Stimulated activated CD4-positive, alpha-beta T cell treated with anti-CD3 and anti-CD28 coated beads, Interleukin-15, amount 100 ng/mL, for 48 hours (primary cell): ENCODE measurements at regions not wholly inside any gene's neighbourhood (a gene's known extent, or its start where the extent isn't known, plus 50 kb on each side); places are given as distances from the start of the nearest gene placed in this dataset.

Experiments used
- DNase-seq, 2 donors: peaks; one replicate each; pipeline ENCODE4 v3.0.0-alpha.2; 2020; ENCODE audit warnings: low read depth in 2 of 2

DNA sequence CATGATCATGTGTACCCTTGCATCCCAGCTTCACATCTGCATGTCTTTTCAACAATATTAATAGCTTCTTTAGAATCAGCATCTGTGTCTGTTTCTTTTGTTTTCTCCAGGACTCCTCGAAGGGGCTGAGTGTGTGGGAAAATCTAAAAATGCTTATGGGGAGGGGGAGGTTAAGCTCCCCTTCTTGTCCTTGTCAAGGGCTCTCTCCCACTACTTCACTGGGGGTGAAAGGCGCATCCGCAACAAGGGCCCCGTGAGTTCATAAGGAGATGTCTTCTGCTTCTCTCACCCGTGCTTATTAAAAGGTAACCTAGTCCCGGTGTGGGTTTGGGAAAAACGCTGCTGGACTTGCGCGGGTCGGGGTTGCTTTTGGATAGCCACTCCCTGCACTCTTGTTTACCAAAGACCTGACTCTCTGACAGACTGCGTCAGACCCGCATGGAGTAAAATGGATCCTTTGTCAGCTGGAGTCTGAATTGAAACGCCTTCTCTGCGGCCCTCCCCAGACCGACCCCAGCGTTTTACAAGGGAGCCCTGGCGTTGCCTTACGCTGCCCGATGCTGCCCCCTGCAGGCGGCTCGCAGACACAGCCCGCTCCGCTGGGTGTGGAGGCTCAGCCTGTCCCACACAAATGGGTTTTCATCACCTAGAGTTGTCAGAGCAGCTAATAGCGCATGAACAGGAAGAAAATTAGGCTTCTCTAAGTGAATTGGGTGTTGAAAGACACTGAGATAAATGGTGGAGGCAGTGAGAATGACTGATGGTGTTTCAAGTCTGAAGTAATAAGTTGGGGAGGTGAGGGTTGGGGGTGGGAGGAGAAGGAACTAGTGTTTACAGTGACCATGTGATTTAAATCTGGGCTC, 53.8 kb downstream of the IER5 start:
- DNase-seq, result peak; percentile 81 to 90

DNA sequence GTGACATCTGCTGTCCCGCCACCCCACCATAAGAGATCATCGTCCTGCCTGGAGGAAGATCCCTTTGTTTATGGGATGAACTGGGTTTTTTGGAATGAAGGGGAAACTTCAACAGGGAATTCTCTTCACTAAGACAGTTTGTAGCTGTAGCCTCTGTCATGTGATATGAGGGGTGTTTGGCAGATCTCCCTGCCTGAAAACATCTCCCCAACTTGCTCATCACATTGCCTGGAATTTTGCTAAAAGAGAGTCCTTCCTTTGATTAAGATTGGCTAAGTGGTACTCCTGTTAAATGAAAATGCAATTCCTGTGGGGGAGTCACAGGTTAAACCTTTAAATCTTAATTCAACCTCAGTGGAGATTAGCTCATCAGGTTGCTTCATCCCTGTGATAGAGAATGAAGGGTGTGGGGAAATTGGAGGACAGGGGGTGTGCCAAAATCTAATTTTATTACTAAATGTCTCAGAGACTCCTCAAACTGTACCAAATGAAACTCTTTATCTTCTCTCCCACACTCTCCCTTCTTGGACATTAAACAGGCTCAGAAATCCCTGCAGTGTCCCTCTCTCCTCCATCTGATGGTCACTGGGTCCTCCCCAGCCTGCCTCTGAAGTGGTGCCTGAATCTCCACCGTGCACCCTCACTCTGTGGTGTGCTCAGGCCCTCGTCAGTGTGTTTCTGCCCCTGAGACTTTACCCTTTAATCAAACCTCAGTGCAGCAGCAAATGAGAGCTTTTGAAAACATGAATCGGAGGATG, 54.8 kb downstream of the IER5 start:
- DNase-seq, result no peak

DNA sequence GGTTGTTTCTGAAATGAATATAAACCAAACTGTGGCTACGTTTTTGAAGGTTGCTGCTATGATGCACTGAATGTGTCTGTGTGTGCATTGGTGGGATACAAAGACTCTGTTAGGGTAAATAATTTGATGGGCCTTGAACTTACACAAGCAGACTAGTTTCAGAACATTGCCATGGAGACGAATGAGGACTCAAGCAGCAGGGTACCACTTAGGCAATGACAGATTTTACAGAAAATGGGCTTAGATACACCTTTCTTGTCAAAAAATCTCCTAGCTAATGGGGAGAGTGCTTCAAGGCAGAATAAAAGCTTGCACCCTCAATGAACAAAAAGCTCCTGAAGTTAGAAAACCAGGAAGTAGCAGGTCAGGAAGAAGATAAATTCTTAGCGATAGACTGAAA, 55.7 kb downstream of the IER5 start:
- DNase-seq, result no peak

DNA sequence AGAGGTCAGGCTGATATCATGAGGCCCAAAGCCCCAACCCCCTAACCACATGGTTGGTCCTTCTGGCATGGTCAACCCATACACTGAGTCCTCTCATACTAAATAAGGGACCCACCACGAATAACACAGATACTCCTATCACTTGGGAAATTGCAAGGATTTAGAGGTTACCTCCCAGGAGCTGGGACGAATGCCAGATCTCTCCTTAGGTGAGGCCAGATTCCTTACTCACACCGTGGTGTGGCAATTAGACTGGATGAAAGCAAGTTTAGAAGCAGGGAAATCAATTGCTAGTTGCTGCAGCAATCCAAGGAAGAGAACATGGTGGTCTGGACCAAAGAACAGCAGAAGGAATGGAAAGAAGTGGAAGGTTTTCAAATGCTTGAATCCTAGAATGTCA, 60.1 kb downstream of the IER5 start:
- DNase-seq, result no peak

DNA sequence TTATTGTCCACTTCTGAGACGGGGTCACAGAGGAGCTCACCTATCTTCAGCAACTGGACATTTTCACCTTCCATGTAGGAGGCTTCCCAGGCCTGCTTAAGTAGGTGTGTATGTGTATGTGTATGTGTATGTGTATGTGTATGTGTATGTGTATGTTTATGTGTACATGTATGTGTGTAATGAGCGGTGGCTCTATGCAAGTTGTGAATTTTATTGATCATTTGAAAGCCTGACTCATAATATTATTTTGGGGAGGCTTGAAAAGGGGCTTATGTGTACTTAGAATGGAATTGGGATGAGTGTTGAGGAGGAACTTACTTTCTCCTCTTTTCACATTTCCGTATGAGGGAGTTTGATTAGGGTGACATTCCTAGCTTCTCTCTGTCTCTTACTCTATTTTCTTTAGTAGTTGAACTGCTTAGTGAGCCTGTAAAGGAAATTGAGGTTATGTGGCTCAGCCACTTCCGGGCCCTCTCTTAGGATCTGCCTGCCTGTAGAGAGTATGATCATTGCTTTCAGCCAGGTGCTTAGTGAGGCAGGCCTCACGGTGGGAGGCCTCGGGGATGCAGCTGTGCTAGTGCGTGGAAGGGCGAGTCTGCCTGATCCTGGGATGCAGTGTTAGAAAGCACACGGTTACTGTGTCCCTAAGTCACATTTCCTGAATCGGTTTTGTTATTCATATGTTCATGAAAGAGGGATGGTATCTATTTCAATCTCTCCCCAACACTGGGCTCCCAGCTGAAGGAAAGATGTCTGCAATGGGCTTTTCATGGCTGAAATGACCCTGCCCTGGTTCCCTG, 61.0 kb downstream of the IER5 start:
- DNase-seq, result peak; percentile 47 to 51

DNA sequence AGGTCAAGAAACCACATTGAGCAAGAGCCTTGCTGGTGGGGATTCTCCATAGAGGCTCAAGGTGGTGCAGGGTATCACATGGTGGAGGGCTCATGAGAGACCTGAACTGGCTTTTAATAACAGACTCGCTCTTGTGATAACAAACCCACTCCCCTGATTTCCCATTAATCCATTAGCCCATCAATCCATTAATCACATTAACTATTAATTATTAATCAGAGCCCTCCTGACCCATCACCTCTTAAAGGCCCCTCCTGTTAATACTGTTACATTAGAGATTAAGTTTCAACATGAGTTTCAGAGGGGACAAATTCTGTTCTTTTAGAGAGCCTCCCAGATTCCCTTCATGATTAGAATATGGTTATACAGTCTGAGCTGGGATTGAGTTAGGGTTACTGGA, 61.8 kb downstream of the IER5 start:
- DNase-seq, result no peak

DNA sequence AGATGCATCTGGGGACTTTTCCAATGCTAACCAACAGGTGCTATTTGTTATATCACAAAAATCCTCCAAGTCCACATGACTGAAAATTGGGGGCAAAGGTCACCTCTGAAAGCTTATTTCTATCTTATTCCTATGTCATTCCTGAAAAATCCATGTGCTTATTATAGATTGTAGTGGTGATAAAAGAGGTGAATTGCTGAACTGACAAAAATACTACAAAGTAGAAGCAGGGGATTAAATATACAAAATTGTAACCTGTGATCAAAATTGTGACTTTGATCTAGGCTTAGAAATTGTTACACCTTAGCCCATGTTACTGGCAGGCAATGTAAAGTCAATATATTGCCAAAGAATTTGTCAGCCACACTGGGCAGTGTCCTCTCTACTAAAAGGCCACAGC, 62.3 kb downstream of the IER5 start:
- DNase-seq, result no peak

DNA sequence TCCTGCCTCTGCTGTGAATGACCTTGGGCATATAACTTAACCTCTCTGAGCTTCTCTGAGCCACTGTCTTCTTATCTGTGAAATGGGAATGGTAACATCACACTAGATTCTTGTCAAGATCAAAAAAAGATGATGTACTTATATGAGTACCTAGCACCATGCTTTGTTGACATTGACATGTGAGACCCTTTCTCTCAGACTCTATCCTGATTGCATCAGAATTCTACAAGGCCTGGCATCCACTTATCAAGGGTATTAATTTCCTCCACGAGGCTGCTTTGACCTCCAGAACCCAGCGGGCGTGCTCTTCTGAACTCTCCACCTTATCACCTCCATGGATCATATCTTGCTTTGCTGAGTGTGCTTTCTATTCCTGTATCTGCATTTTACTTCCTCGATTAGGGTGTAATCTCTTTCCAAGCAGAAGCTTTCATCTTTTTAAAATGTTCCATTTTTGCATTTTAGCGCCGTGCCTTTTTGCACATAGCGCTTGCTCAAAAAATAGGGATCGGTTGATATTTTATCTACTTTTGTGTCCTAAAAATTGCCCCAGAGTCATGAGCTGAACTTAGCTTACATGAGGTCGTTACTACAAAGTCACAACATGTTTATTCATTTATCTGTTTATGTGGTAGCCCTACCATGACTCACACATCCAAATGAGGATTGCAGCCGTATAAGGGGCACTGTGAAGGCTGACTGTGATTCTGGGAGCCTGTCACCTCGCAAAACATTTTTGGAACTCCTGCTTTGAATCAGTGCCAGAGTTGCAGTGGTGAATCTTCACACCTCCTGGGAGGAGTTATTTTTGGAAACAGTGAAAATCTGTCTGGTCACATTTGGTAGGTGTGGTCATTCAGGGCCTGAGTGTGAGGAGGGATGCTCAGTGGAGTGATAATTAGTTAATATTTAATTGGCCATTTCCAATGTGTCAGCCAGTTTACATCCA, 63.2 kb downstream of the IER5 start:
- DNase-seq, result no peak

DNA sequence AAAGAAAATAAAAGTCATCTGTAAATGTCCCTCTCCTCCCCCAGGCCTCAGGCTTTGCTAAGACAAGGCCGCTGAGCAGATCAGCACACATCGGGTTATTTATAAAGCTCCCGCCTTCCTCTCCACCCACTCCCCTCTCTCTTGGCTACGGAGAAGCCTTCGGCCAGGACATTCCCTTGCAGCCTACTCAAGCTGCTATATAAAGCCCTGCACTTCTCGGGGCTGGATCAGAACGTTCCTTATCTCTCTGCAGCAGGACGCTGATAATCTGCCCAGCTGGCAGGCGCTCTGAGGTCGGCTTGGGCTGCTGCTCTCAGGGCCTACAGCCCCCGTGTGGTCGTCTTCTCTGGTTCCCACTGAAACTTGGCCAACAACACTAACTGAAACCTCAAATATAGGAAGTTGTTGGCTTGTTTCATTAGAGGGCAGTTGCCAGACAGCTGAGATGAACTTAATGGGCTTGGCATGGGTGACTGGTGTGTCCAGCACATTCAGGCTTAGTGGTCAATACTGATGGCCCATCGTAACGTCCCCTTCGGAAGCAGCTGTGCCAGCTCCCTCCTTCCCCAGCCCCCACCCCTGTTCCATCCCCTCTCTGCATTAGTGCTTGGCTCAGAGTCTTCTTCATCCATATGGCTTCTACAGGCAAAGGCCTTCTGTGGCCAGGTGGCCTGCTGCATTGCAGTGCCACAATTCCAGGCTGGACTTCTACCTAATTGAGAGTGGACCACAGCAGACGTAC, 64.6 kb downstream of the IER5 start:
- DNase-seq, result no peak

DNA sequence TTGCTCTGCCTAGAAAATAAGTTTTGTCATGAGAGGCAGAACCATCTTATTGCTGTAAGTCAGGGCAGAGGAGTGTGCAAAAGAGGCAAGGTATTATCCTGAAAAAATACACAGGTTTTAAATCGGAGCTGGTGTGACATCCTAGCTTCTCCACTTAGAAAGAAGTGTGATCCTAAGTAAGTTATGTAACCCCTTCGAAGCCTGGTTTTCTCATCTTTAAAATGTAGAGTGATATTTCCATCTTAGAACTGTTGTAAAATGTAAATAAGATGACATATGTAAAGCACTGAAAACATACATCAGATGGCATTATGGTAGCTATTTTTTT, 65.1 kb downstream of the IER5 start:
- no peak for DNase-seq

DNA sequence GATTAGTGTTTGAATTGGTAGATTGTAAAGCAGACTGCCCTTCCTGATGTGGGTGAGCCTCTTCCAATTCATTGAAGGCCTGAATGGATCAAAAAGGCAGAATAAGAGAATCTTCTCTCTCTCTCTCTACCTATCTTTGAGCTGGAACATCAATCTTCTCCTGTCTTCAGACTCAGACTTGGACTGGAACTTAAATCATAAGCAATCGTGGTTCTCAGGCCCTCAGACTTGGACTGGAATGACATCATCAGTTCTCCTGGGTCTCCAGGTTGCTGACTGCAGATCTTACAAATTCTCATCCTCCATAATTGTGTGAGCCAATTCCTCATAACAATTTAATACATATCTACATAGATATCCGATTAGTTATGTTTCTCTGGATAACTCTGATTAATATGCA, 66.8 kb downstream of the IER5 start:
- DNase-seq, result no peak

DNA sequence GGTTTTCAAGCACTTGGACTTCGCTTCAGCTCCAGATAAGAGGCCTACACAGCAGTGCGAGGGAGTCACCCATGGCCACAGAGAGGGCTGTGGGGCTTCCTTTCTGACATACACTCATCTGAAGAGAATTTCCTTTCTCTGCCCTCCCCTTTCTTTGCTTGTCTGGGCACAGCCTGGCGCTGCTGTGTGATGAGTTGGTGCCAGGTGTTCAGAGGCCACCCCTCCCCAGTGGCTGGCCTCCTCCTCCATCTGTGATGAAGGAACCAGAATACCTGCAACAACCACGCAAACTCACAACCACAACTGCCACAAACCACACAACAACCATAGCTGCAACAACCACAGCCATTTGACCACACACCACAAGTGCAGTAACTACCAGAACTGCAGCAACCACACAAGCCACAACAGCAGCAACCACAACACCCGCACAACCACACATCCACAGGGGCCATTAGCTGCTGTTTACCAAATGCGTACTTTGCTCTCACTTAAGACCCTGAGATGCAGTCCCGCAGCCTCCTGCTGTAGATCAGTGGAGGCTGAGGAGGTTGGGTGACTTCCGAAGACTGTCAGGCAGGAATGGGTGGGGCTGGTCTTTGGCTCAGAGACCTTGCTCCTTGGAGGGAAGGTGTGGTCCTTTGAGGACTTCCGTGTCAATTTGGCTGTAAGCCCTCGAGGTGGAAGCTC, 71.1 kb downstream of the IER5 start:
- peak in 1 of 2 donors; percentile 13 for DNase-seq

DNA sequence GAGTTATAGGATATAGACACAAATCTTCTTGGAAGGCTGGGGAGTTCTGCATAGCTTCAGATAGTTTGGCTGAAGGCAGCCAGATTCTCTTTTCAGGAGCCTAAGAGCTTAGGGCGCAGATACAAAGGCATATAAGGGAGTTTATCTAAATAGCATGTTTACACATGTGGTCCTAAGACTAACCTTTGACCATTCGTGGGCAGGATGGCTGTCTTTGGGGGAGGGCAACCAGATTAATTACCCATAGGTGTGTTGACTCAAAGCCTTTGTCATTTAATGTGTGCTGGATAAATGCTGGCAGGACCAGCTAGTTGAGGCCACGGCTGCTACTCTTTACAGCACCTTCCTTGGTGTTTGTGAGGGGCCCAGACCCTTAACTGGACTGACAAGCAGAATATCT, 71.8 kb downstream of the IER5 start:
- DNase-seq, result no peak

DNA sequence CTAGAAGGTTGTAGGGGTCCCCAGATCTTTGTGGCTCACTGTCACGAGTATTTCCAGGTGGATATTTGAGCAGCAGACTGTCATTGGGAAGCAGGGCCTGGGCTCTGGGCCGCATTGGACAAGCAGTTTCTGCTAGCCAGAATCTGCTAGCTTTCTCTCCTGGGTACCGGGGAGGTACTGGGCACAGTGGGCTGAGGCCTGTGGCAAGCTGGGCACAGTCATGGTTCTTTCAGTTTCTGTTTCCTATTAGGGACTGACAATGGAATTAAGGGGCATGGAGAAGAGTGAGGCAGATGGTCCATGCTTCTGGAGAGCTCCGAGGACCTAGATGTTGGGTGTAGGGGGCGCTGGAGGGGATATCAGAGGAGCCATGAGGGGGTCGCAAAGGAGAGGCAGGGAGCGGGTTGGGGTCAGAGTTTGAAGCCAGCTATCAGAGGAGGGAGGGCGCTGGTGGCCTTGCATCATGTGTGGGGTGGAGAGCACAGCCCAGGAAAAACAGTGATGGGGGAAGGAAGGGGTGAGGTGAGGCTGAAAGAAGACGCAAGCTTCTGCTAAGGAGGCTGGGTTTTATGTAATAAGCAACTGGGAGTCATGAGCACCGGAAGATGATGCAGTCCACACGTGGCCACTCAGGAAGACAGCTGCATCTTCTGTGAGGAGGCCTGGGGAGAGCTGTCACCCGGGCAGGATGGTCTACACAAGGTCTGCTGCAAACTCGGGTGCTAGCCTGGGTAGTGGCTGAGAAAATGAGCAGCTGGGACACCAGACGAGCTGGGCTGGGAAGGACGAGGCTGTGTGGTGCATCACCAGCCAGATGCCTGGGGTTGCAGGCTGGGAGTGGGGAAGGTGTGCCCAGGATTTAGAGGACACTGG, 72.7 kb downstream of the IER5 start:
- no peak for DNase-seq

DNA sequence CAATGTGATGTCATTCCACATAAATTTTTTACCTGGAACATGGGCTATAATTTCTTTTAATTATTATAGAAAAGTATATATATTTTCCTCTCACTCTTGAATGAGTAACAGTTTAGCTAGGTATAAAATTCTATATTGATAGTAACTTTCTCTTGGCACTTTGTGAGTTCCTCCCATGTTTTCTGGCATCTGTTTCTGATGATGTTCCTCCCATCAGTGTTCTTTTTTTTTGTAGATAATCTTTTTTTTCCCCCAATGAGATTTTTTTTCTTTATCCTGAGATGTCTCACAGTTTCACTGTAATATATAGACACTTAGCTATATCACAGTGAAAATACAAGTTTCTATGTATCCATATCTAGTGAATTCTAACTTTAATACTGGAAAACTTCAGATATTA, 75.2 kb downstream of the IER5 start:
- DNase-seq, result no peak

DNA sequence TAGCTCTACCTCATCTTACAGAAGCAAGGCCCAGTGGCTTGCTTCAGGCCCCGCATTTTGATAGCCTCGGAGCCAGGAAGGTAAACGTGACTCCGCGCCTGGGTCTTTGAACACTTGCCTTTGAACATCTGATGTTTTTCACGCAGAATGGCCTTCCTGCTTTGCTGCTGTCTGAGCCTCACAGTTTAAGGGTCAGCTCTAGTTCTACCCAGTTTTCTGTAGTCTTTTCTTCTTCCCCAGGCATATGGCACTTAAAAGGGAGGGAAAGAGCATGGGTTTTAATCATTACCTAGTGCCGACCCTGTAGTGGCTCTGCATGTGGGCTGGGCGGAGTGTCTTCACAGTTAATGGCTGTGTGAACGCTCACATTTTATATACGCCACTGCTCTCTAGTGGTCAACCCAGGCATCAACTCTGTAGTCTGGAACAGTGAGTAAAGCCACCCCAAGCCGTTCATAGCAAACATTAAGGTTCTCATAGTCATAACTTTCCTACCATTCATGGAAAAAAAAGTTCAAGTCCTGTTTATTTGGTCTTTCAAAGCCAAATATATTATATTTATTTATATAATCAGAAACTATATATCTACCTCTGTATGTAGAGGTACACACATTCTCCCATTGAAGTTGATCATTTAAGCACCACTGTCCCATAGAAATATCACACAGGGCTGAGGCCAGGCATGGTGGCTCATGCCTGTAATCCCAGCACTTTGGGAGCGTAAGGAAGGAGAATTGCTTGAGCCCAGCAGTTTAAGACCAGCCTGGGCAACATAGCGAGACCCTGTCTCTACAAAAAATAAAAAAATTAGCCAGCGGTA, 78.1 kb downstream of the IER5 start:
- DNase-seq, result peak; percentile 41 to 67

DNA sequence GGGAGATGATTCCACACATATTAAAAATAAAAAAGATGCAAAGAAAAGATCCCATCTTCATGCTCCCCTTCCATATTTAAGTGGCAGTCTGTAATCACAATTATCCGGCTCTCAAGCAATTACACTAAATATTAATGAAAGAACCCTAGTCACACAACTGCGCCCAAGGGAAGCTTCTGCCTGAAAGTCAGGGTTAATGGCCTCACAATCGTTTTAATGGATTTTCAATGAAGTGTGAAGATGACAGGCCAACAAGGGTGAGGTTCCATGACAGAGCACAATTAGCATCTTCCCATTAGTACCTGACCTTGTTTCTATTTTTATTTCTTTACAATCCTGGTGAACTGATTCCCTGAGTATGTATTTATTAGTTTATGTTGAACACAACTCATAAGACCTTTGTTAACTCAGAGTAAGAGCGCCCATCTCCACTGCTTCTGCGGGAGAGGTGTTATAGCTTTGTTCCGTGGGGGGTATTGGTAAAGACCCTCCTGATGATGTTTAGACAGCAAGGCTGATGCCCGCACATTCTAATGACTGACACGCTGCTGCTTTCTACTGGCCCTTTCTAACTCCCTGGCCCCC, 80.9 kb downstream of the IER5 start:
- DNase-seq, result no peak

DNA sequence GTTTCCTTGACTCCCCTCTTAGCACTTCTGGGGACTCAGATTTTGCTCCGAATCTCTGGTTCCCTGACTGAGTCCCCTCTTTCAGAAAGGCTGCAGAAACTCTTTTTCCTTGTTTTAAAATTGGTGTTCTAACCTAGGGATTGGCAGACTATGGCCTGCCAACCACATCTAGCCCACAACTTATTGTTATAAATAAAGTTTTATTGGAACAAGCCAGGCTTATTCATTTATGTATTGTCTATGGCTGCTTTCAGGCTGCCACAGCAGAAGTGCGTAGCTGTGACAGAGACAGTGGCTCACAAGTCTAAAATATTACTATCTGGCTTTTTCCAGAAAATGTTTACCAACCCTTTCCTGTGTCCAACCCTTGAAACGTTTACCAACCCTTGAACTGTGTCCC, 81.7 kb downstream of the IER5 start:
- no peak for DNase-seq
